Activated CD8-positive, alpha-beta memory T cell treated with anti-CD3 and anti-CD28 coated beads for 4 hours (primary cell): ENCODE measurements at regions not wholly inside any gene's neighbourhood (a gene's known extent, or its start where the extent isn't known, plus 50 kb on each side); places are given as distances from the start of the nearest gene placed in this dataset.

Experiments
- DNase-seq, 2 donors: peaks; one replicate each; pipeline ENCODE4 v3.0.0-alpha.2; 2020; ENCODE audit warnings: low read depth in 2 of 2

DNA sequence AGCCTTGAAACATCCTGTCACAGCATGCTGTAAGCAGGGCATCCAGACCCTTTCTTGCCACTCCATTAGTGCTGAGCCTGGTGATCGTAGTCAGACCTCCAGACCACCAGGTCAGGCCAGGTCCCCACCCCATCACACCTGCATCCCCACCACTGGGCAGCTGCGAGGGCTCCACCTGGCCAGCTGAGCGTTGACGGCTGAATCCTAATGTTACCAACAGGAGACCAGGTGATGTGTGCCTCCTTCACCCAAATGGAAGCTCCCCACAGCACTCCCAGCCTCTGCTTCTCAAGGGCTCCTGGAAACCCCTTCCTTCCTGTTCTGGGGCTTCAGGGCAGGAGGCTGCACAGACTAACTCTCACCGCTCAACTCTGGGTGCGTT, 189.4 kb downstream of the C16orf95 start:
- no peak for DNase-seq

DNA sequence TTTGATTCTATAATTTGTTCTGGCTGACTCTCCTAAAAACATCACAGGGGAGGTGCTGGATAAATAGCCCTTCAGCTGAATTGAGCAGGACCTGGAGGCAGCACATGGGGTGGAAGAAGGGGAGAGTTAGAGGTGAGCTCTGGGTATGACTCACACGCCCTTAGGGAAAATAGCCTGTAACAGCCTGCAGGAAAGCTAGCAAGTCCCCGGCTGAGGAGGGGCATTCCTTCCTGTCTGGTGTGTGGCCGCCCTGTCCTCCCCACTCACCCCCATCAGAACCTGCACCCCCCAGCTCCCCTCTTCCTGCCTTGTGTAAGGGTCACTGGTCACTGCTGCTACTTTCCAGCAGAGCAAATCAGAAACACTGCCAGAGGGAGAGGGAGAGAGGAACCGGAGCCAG, 187.4 kb downstream of the C16orf95 start:
- DNase-seq = no peak

DNA sequence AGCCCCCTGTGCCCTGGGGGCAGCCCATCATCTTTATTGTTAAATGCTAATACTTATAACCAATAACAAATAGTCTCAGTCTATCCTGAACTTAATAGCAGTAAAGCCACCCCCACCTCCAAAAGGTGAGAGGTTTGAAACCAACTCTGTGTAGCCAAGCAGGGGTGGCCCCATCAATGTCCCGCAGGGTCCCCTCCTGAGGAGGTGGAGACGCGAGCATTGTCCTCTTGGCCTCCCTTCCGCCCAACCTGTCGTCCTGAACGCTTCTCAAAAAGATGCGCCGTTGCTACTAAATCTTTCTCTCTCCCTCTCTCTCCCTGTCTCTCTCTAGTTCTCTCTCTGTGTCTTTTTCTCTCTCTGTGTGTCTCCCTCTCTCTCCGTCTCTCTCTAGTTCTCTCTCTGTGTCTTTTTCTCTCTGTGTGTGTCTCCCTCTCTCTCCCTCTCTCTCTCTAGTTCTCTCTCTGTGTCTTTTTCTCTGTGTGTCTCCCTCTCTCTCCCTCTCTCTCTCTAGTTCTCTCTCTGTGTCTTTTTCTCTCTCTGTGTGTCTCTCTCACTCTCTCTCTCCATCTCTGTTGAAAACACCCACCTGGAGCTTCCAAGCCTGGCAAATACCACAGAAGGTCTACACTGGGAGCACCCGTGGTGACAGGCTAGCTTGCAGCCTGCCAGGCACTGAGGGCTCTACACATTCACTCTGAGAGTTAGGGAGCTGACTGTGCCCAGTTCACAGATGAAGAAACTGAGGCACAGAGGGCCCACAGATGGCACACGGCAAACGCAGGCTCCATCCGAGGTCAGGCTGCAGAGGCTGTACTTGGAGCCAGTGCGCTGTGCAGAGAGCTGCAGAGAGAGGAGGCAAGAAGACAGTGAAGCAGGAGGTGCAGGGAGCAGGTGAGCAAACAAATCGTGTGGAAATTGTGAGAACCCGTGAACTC, 185.9 kb downstream of the C16orf95 start:
- DNase-seq = no peak

DNA sequence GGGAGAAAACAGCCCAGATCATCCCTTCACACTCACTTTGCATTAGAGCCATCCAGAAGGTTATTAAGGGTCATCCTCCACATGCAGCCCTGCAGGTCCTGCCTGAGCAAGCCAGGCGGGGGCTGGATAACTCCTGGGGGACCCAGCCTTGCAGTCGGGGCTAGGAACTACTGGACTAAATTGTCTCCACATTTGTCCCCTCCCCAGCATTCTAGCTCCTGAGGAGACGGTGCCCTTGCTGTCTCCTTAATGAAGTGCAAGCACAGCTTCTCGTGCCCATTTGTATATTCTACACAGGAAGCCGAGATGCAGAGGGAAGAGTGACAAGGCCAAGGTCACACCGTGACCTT, 185.2 kb downstream of the C16orf95 start:
- DNase-seq = no peak

DNA sequence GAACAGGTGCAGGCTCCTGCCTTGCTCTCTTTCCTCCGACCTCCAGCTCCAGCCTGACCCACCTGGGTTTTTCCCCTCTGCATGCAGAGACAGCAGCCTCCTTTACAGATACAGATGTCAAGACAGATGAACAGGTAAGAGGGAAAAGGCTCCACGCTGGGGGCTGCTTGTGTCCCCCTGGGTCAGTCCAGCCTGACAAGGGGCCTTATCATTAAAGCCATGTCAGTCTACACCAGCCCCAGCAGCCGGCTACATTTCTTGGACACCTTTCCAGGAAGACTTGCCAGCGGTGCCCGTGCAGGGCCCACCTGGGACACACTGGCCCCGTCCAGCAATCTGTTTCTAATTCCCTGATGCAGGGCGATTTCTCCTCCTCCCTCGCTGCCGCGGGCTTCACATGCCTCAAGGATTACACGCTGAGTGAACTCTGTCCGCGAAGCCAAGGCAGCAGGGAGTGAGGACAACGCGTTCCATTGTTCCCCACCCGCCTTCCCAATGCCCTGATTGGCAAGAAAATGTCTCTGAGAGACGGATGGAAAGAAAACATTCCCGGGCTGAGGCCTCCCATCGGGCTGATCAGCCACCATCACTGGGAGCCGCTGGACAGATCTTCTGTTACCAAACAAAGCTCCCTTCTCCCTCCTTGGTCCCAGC, 184.7 kb downstream of the C16orf95 start:
- no peak for DNase-seq

DNA sequence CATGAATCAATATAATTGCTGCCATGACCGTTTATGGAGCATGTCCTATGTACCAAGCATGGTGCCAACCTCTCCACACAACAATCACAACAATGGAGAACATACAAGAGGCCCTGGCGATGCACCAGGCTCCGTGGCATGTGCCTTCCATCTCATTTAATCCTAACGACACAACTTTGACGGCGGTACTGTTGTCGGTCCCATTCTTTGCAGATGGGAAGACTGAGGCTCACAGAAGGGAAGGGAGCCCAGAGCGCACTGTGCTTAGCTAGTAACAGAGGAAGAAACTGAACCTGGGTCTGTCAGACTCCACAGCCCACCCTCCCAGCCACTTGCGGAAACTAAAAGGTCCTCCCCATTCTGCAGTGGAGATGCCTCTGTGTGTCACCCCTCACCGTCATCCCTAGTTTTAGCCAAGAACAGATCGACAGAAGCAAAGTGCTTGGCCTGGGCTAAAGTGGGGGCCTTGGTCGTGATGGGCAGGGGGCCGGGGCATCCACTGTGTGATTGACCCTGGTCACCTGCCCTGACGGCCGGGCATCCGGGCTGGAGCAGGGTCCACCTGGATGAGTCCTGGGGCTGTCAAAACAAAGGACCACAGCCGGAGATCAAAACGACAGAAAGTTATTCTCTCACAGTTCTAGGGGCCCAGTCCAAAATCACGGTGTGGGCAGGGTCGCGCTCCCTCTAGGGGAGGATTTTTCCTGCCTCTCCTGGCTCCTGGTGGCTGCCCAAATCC, 183.9 kb downstream of the C16orf95 start:
- no peak for DNase-seq

DNA sequence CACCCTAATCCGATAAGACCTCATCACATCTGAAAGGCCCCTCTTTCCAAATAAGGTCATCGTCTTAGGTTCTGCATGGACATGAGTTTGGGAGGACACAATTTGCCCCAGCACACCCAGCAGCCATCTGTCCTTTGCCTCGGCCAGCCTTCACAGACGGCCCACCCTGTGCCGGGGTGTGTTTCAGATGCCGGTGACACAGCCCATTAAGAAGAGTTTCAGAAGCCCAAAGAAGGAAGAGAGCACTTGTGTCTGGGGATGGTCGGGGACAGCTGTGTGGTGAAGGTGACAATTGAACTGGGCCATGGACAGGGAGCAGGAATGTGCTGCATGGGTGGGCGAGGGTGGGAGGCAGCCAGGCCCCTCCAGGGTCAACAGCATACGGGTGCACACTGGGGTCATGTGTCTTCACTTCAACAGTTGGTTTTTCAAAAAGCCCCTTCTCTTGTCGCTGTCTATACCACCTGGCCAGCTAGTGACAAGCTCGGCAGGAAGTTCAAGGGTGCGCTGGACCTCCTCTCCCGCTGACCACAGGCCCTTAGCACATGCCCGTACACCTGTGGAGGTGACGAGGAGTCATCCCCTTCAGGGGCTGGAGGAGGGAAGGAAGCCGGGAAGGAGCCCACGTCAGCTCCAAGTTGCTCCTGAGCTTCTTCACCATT, 183.1 kb downstream of the C16orf95 start:
- DNase-seq = no peak

DNA sequence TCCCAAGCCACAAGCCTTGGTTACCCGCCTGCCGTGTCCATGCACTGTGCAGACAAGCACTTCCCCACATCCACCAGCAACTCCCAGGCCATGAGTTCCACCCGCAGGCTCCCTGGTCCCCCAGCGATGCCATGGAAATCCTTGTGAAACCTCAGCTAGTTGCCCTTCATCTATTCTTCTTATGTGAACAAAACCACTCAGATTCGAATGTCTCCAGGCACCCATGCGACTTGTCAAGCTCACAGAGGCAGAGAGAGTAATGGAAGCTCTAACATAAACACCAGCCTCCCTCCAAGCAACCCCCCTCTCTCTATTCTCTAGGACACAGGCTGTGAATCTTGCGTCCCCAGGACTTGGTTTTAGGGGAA, 182.6 kb downstream of the C16orf95 start:
- no peak for DNase-seq

DNA sequence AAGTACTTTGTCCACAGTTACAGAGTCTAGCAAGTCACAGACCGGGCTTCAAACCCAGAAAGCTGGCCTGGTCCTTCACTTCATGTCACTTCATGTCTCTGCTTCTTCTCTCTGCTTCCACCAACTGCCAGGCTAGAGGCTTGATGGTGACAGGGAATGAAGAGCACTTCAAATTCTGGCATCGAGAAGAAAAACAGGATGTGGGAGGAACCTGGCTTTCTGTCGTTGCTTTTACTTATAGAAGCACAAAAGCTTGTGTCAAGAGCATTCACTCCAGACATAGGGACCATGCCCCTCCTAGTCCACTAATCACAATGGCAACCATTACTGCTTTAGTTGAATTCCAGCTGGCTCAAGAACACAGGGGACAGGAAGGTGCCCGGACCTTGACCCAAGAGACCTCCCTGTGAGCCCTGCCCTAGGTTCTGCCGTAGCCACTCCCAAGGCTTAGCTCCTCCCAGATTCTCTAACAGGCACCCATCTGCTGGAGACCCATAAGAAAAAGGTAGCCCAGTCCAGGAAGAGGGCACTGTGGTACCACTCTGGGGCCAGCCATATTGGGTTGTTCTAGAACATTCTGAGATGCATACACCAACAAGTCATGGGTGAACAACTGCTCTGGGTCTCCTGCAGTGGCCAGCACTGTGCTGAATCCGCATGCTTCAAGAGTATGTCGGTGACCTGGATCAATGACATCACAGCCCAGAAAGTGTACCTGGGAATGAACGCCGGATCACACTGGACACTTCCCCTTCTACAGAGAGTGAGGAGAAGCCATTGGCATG, 181.8 kb downstream of the C16orf95 start:
- DNase-seq = no peak

DNA sequence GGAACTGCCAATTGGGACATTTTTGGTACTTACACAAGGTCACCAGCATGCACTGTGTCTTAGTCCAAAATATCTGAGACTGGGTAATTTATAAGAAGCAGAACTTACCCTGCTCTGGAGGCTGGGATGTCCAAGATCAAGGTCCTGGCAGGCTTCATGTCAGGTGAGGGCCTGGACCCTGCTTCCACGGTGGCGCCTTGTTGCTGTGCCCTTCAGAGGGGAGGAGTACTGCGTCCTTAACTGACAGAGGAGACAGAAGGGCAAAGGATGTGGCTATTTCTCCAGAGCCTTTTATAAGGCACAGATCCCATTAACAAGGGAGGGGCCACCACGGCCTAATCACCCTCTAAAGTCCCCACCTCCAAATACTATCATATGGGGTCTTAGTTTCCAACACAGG, 178.9 kb downstream of the C16orf95 start:
- DNase-seq = no peak

DNA sequence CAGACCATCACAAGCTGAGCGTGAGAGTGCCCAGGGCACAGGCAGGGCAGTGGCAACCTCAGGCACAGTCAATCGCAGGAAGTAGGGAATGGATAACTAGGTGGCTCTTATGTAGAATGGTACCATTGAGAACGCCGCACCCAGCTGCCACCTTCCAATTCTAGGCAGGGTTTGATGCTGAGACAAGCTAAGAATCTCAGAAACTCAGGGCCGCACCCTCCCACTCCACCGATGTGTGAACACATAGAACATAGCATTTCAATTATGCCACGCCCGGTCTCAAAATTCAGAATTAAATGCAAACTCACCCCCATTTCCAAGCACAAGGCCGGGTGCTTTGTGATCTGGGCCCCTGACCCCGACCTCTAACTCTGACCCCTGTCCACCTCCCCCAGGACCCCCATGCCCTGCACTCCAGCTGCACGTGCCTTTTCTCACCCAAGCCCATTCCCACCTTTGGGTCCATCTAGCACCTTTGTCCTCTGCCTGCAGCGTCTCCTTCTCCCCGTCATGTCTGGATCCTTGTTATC, 178.4 kb downstream of the C16orf95 start:
- DNase-seq = no peak

DNA sequence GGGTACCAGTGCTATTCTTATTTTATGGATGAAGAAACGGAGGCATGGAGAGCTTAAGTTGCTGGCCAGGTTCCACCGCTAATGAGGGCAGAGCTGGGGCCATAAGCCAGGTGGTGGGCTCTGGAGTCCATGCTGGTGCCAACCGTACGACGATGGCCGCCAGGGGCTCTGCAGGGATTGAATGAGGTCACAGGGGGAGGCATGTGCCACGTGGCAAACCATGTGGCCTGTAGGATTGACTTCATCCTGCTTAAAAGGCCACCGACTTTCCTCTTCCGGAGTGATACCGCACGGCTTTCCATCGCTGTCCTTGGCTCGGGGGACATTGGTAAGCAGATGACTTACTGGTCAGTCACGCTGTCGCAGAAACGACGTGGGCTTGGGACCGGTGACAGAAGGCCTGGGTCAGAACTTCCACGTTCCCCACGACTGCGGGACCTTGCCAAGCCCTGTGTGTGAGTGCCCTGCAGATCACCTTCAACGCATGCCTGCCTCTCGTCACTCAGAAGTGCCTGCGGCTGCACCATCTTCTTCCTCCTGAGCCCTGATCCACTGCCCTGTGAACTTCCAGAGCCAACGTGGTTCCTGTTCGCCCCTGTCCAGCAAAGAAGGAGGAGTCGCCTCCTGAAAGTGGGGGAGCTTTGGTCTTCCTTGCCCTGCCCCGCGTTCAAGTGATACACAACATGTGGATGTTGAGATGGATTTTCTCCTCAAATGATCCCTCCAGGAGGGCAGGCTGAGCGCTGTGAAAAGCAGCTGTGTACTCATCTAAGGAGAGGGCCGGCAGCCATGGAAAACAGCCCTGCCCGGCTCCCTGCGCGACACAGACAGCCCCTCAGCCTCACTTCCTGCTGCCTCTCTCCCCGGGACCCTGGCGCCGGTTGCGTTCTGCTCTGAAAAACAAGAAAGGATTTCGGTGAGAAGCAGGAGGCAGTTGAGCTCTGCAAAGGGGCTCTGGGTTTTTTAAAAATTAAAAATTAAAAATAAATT, 176.7 kb downstream of the C16orf95 start:
- DNase-seq = no peak

DNA sequence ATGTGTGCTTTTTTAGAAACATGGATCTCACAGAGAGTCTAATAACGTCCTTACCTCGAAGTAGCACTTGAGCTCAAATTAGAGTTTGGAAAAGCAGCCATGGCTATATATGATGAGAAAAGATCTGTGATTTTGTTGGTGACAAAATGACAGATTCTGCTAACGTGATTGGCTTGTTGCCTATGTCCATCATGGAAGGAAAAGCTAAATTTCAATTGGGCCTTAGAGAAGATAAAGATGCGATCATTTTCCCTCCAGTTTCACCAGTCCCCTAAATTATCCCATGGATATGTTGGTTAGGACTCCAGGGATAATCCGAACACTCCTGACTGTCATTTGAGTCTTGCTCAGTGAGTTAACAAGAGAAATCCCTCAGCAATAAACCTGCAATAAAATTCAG, 175.8 kb downstream of the C16orf95 start:
- DNase-seq = no peak

DNA sequence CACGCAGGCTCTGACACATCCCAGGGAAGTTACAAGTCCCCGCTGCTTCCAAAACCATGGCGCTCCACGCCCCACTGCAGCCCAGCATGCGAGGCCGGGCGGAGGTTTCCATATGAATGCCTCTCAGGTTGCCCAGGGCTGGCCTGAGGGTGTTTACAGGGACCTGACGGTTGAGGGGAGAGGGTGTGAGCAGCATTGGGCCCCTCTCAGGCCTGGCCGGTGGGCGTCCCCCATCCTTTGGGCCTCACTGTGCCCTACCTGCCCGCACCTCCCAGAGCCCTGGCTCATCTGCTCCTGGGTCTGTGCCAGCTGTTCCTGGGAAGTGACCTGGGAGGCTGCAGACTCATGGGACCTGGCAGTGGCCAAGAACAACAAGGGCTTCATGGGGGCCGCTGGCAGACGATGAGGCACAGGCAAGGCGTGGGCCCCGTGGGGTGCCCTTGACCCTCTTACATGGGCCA, 173.5 kb downstream of the C16orf95 start:
- no peak for DNase-seq

DNA sequence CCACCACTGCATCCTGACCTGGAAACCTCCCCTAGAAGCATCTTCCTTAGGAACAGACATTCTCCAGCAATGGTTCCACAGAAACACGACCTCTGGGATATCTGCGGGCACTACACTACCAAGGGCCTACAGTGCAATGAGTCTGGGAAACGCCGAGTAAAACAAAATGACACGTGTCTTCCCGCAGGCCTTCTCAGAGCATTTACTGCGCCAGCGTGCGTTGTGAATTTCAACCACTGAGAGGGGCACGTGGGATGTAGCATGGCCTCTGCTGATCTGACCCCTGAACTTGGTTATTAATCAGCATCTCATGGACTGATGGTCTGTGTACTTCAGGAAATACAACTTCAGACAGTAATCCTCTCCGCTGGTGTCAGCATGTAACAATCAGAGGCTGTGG, 173.0 kb downstream of the C16orf95 start:
- no peak for DNase-seq

DNA sequence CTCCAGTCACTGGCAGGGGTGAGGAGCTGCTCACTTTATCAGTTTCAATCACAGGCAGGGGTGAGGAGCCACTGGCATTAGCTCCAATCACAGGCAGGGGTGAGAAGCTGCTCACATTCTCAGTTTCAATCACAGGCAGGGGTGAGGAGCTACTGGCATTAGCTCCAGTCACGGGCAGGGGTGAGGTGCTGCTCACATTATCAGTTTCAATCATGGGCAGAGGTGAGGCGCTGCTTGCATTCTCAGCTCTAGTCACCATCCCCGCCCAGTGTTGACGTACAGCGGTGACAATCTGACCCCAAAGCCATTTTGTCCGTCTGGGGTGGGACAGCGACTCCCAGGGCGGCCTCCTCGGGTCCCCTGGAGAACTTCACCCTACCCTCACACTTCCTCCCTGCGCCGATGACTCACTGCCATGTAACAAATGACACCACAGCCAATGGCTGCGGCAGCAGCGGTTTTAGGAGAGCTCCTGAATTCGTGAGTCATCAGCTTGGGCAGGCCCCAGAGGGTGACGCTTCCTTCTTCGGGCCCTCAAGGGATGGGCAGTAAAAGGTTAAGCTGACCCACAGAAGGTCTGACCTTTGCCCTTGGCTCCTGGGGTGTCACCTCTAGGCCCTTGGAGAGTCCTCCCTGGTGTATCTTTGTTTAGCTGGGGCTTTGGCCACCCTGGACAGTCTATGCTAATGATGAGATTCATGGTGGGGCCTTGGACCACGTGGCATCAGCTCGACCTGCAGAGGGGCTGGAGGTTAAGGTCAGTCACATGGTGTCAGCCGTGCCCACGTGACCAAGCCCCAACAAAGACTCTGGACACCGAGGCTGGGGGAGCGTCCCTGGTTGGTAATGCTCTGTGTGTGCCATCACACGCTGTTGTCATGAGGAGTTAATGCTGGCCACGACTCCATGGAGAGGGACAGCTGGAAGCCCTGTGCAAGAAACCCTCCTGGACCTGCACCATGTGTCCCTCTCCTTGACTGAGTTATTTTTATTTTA, 171.7 kb downstream of the C16orf95 start:
- no peak for DNase-seq

DNA sequence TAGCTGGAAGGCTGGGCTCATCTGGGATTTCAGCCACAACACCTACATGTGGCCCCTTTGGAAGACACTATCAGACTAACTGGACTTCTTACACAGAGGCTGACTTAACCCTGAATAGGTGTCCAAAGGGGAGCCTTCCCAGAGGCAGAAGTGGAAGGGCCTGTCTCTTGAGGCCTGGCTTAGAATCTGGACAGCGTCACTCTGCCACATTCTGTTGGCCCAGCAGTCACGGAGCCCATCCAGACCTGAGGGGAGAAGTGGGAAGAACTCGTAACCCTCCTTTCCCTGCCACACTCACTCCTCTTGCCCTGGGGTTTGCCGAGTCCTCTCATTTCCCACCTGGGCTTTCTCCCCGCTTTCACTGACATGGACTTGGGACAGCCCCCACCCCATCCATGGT, 170.5 kb downstream of the C16orf95 start:
- no peak for DNase-seq

DNA sequence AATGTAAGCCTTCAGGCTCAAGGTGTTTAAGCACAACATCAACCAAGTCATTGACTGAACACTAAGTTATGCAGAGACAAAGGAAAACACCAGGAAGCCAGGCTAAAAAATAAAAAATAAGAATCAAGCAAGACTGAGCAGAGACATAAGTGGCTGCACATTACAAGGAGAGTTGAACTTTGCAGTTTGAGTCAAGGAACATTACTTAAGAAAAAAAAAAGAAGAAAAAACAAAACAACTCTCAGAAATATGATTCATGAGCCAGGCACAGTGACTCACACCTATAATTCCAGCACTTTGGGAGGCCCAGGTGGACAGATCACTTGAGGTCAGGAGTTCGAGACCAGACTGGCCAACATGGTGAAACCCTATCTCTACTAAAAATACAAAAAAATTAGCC, 168.1 kb downstream of the C16orf95 start:
- no peak for DNase-seq

DNA sequence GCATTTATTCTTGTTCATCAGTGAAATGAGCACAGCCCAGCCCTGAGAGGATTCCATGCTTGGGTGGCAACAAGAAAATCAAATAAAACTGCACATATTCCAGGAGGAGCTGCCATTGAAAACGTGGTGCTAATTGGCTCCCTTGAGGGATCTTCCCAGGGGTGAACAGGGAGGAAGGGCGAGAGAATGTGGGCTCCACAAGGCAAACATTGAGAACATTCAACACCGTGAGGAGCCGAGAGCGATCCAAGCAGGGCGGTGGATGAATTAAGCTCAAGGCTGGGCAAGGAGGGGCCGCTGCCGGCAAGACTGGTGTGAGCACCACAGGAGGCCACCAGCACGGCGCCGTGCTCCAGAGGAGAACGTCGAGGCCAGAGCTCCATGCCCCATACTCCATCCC, 166.9 kb downstream of the C16orf95 start:
- DNase-seq = no peak
